Activated CD4-positive, alpha-beta T cell treated with anti-CD3 and anti-CD28 coated beads, Interleukin-10, Interleukin-2, amounts not matched to agents 100 ng/mL and 50 ng/mL, durations not matched to agents 16 hours and 8 hours (primary cell): ENCODE measurements at regions not wholly inside any gene's neighbourhood (a gene's known extent, or its start where the extent isn't known, plus 50 kb on each side); places are given as distances from the start of the nearest gene placed in this dataset.
"Not testable (repeated sequence)": the region's sequence is repeated elsewhere in the genome, so short reads cannot be mapped to it uniquely, and the experiment has no call there.

Experiments
- DNase-seq: peaks from one replicate; pipeline ENCODE4 v3.0.0-alpha.2; 2020

- no peak for DNase-seq
Measured at GRCh38 chr7:85708221-85708620, 521.4 kb upstream of the SEMA3D start.

GRCh38 chr7:85705076-85705475, 518.2 kb upstream of the SEMA3D start:
- DNase-seq = no peak

GRCh38 chr7:85703251-85704010, 516.6 kb upstream of the SEMA3D start:
- DNase-seq = no peak

- DNase-seq = no peak
Measured at GRCh38 chr7:85702348-85702747, 515.5 kb upstream of the SEMA3D start.

GRCh38 chr7:85699482-85699881, 512.6 kb upstream of the SEMA3D start:
- DNase-seq = no peak

- no peak for DNase-seq
Measured at GRCh38 chr7:85695533-85695932, 508.7 kb upstream of the SEMA3D start.

- no peak for DNase-seq
Measured at GRCh38 chr7:85695041-85695440, 508.2 kb upstream of the SEMA3D start.

- no peak for DNase-seq
Measured at GRCh38 chr7:85693326-85693725, 506.5 kb upstream of the SEMA3D start.

- no peak for DNase-seq
Measured at GRCh38 chr7:85688712-85689111, 501.9 kb upstream of the SEMA3D start.

- no peak for DNase-seq
Measured at GRCh38 chr7:85686401-85687181, 499.7 kb upstream of the SEMA3D start.

GRCh38 chr7:85685901-85686300, 499.0 kb upstream of the SEMA3D start:
- DNase-seq = no peak

- DNase-seq = no peak
Measured at GRCh38 chr7:85682833-85683620, 496.2 kb upstream of the SEMA3D start.

GRCh38 chr7:85681241-85681640, 494.4 kb upstream of the SEMA3D start:
- DNase-seq = no peak

- DNase-seq = not testable (repeated sequence)
Measured at GRCh38 chr7:85675093-85675492, 488.2 kb upstream of the SEMA3D start.

- no peak for DNase-seq
Measured at GRCh38 chr7:85673876-85674275, 487.0 kb upstream of the SEMA3D start.

GRCh38 chr7:85669225-85669624, 482.4 kb upstream of the SEMA3D start:
- DNase-seq = no peak

GRCh38 chr7:85664341-85664740, 477.5 kb upstream of the SEMA3D start:
- no peak for DNase-seq

GRCh38 chr7:85659364-85659763, 472.5 kb upstream of the SEMA3D start:
- no peak for DNase-seq

GRCh38 chr7:85655252-85655651, 468.4 kb upstream of the SEMA3D start:
- DNase-seq = no peak

- DNase-seq = no peak
Measured at GRCh38 chr7:85644272-85644671, 457.4 kb upstream of the SEMA3D start.

- no peak for DNase-seq
Measured at GRCh38 chr7:85641331-85641730, 454.5 kb upstream of the SEMA3D start.

- no peak for DNase-seq
Measured at GRCh38 chr7:85638394-85638793, 451.5 kb upstream of the SEMA3D start.

GRCh38 chr7:85634951-85635350, 448.1 kb upstream of the SEMA3D start:
- DNase-seq = no peak
